CD4-positive, alpha-beta T cell (primary cell): ENCODE measurements at regions not wholly inside any gene's neighbourhood (a gene's known extent, or its start where the extent isn't known, plus 50 kb on each side); places are given as distances from the start of the nearest gene placed in this dataset.

Experiments
- ATAC-seq: fragments of 200-7000 bp; cut with Tn5 transposase; one replicate; pipeline ENCODE4 v1.10.0; 2022; ENCODE audit warnings: mild to moderate bottlenecking; ENCODE audit not compliant: poor library complexity
- CTCF ChIA-PET: fragments of 350-600 bp; sonication (Branson Sonifier 250); formaldehyde crosslinking; loops from one replicate; lab custom pipeline; 2021; ENCODE audit warnings: antibody characterized with exemption, inconsistent platforms; lab: Charles Lee
- POLR2A ChIA-PET: fragments of 350-600 bp; sonication (Branson Sonifier 250); formaldehyde crosslinking; loops from one replicate; lab custom pipeline; 2021; ENCODE audit warnings: antibody characterized with exemption, inconsistent platforms; lab: Charles Lee
- DNase-seq, 14 experiments: peaks; one replicate each; pipeline ENCODE4 v3.0.0-alpha.2; 2013 to 2020; ENCODE audit warnings: mixed read lengths in 2 of 14
- H3K27ac ChIP-seq, 2 donors: one replicate each; pipeline versions ENCODE4 v1.5.1 to v1.7.0; 2013; ENCODE audit warnings: low read length in 2 of 2, low read depth in 1 of 2, mild to moderate bottlenecking in 1 of 2
- H3K27me3 ChIP-seq, 2 experiments: 1 replicate in 1 of 2; 2 replicates in 1 of 2; pipeline versions ENCODE4 v1.6.1 to v1.7.0; 2013; ENCODE audit warnings: low read length in 2 of 2, control low read depth in 1 of 2, mild to moderate bottlenecking in 1 of 2, moderate library complexity in 1 of 2; ENCODE audit not compliant: insufficient read depth in 2 of 2, control insufficient read depth in 1 of 2
- H3K36me3 ChIP-seq: one replicate; pipeline ENCODE4 v1.6.1; 2013; ENCODE audit warnings: low read length, control low read depth; ENCODE audit not compliant: insufficient read depth
- H3K4me1 ChIP-seq: one replicate; pipeline ENCODE4 v1.6.1; 2013; ENCODE audit warnings: low read length, control low read depth; ENCODE audit not compliant: insufficient read depth
- H3K4me3 ChIP-seq: one replicate; pipeline ENCODE4 v1.5.1; 2013; ENCODE audit warnings: mild to moderate bottlenecking, low read length, moderate library complexity
- H3K9me3 ChIP-seq, 2 experiments: 1 replicate in 1 of 2; 2 replicates in 1 of 2; pipeline versions ENCODE4 v1.6.1 to v1.7.0; 2013; ENCODE audit warnings: low read length in 2 of 2, mild to moderate bottlenecking in 2 of 2, control low read depth in 1 of 2, moderate library complexity in 1 of 2; ENCODE audit not compliant: control insufficient read depth in 1 of 2, insufficient read depth in 1 of 2
- H3K27ac Mint-ChIP-seq: one replicate; pipeline ENCODE4 v1.8.0; 2020; ENCODE audit warnings: mixed read lengths
- H3K27me3 Mint-ChIP-seq: one replicate; pipeline ENCODE4 v1.8.0; 2021; ENCODE audit warnings: mixed read lengths
- H3K36me3 Mint-ChIP-seq: one replicate; pipeline ENCODE4 v1.8.0; 2021; ENCODE audit warnings: low read depth, mixed read lengths
- H3K4me1 Mint-ChIP-seq: one replicate; pipeline ENCODE4 v1.8.0; 2021; ENCODE audit warnings: low read depth, mixed read lengths
- H3K4me3 Mint-ChIP-seq: one replicate; pipeline ENCODE4 v1.8.0; 2020; ENCODE audit warnings: mild to moderate bottlenecking, mixed read lengths
- H3K9me3 Mint-ChIP-seq: one replicate; pipeline ENCODE4 v1.8.0; 2020; ENCODE audit warnings: mixed read lengths
- CTCF ChIP-seq: fragments of 200-600 bp; IDR thresholded peaks from one replicate; pipeline ENCODE4 v1.8.0; 2022; ENCODE audit warnings: antibody characterized with exemption, mild to moderate bottlenecking
- intact Hi-C, 2 experiments: fragments of 100-400 bp; cut with DNase I in 1 of 2; cut with micrococcal nuclease in 1 of 2; formaldehyde crosslinking; loops; one replicate each; pipeline versions ENCODE4 v1.15.1 to v1.9.0; 2023 to 2025; cut with DNase I, micrococcal nuclease

- DNase-seq (no peak), ATAC-seq (no peak)
- Mint-ChIP-seq H3K27me3 (no peaks in the 10 kb centered on the region), H3K27ac (no peak overlapping the region), H3K9me3 (peaks cover 6% of the 10 kb centered on the region), H3K4me3 (no peak overlapping the region), H3K36me3 (no peaks in the 10 kb centered on the region), H3K4me1 (no peaks in the 10 kb centered on the region)
- Histone ChIP-seq H3K4me1 (no peaks in the 10 kb centered on the region), H3K36me3 (no peaks in the 10 kb centered on the region), H3K4me3 (no peak overlapping the region), H3K27ac (no peak overlapping the region), H3K27me3 (no peaks in the 10 kb centered on the region), H3K9me3 (no peaks in the 10 kb centered on the region)
- ChIA-PET CTCF (no interaction called here), POLR2A (no interaction called here)
- intact Hi-C loops, result no loop called here
- TF ChIP-seq CTCF, result no peak
These were observed 156.9 kb upstream of the KCNJ16 start for GRCh38 chr17:69918164-69918563.

GRCh38 chr17:69919789-69920188, 155.2 kb upstream of the KCNJ16 start:
- TF ChIP-seq CTCF, result no peak
- intact Hi-C loops, result no loop called here
- Mint-ChIP-seq H3K4me3 (no peak overlapping the region), H3K4me1 (no peaks in the 10 kb centered on the region), H3K9me3 (peaks cover 6% of the 10 kb centered on the region), H3K27ac (no peak overlapping the region), H3K27me3 (no peaks in the 10 kb centered on the region), H3K36me3 (no peaks in the 10 kb centered on the region)
- Histone ChIP-seq H3K4me3 (no peak overlapping the region), H3K36me3 (no peaks in the 10 kb centered on the region), H3K27me3 (no peaks in the 10 kb centered on the region), H3K4me1 (no peaks in the 10 kb centered on the region), H3K9me3 (no peaks in the 10 kb centered on the region), H3K27ac (no peak overlapping the region)
- no peak for ATAC-seq
- CTCF ChIA-PET, result no interaction called here
- POLR2A ChIA-PET, result no interaction called here
- DNase-seq, result no peak

GRCh38 chr17:69921046-69921445, 154.0 kb upstream of the KCNJ16 start:
- Histone ChIP-seq H3K27me3 (no peaks in the 10 kb centered on the region), H3K9me3 (no peaks in the 10 kb centered on the region), H3K4me3 (no peak overlapping the region), H3K36me3 (no peaks in the 10 kb centered on the region), H3K27ac (no peak overlapping the region), H3K4me1 (no peaks in the 10 kb centered on the region)
- Mint-ChIP-seq H3K27ac (no peak overlapping the region), H3K4me3 (no peak overlapping the region), H3K27me3 (no peaks in the 10 kb centered on the region), H3K9me3 (peaks cover 6% of the 10 kb centered on the region), H3K36me3 (no peaks in the 10 kb centered on the region), H3K4me1 (no peaks in the 10 kb centered on the region)
- ChIA-PET CTCF (no interaction called here), POLR2A (no interaction called here)
- intact Hi-C loops, result no loop called here
- DNase-seq, result no peak
- TF ChIP-seq CTCF, result no peak
- no peak for ATAC-seq
